Astrocyte of the cerebellum (primary cell): ENCODE measurements at regions not wholly inside any gene's neighbourhood (a gene's known extent, or its start where the extent isn't known, plus 50 kb on each side); places are given as distances from the start of the nearest gene placed in this dataset.

Source experiments
- DNase-seq: peaks from one replicate; pipeline ENCODE4 v3.0.0-alpha.2; 2011; ENCODE audit warnings: low read depth
- H3K4me3 ChIP-seq: 2 replicates; pipeline ENCODE4 v1.5.1; 2011; ENCODE audit warnings: mild to moderate bottlenecking, low read depth, low read length, moderate library complexity
- CTCF ChIP-seq: IDR thresholded peaks from 2 replicates; pipeline ENCODE4 v1.5.1; 2012; ENCODE audit warnings: low read length, low read depth, moderate library complexity, mild to moderate bottlenecking; ENCODE audit errors: missing control alignments
- in situ Hi-C: cut with HindIII; loops from 2 replicates; pipeline ENCODE4 v1.10.0; 2017; ENCODE audit warnings: low sequenced_read_pairs

- in situ Hi-C loops: no loop called here
- TF ChIP-seq CTCF: no peak
- no peak overlapping the region for H3K4me3 ChIP-seq
- DNase-seq: no peak
These were observed 96.4 kb upstream of the TEX51 start for GRCh38 chr2:126802316-126802715.

GRCh38 chr2:126802774-126803433 is 95.8 kb upstream of the TEX51 start:
- no peak for TF ChIP-seq CTCF
- no peak overlapping the region for H3K4me3 ChIP-seq
- no peak for DNase-seq
- in situ Hi-C loops: no loop called here

GRCh38 chr2:126803434-126803775 is 95.3 kb upstream of the TEX51 start:
- in situ Hi-C loops: no loop called here
- H3K4me3 ChIP-seq: no peak overlapping the region
- TF ChIP-seq CTCF: no peak
- no peak for DNase-seq

GRCh38 chr2:126804347-126804746 is 94.3 kb upstream of the TEX51 start:
- DNase-seq: no peak
- in situ Hi-C loops: no loop called here
- H3K4me3 ChIP-seq: no peak overlapping the region
- TF ChIP-seq CTCF: no peak

- no peak overlapping the region for H3K4me3 ChIP-seq
- no peak for TF ChIP-seq CTCF
- no peak for DNase-seq
- in situ Hi-C loops: no loop called here
These were observed 89.8 kb upstream of the TEX51 start for GRCh38 chr2:126808929-126809328.

GRCh38 chr2:126809340-126809739 is 89.3 kb upstream of the TEX51 start:
- no peak for DNase-seq
- in situ Hi-C loops: no loop called here
- no peak for TF ChIP-seq CTCF
- H3K4me3 ChIP-seq: no peak overlapping the region
